VCaP (cell line): ENCODE measurements at regions not wholly inside any gene's neighbourhood (a gene's known extent, or its start where the extent isn't known, plus 50 kb on each side); places are given as distances from the start of the nearest gene placed in this dataset.

Experiments
- H3K27ac ChIP-seq: fragments of 450-650 bp; 2 replicates; pipeline ENCODE4 v1.5.1; 2017
- TF ChIP-seq, protein P1 (sequence below): fragments of 450-650 bp; conservative IDR thresholded peaks from 2 replicates; pipeline ENCODE4 v1.5.1; 2017; ENCODE audit warnings: mild to moderate bottlenecking, moderate library complexity

DNA sequence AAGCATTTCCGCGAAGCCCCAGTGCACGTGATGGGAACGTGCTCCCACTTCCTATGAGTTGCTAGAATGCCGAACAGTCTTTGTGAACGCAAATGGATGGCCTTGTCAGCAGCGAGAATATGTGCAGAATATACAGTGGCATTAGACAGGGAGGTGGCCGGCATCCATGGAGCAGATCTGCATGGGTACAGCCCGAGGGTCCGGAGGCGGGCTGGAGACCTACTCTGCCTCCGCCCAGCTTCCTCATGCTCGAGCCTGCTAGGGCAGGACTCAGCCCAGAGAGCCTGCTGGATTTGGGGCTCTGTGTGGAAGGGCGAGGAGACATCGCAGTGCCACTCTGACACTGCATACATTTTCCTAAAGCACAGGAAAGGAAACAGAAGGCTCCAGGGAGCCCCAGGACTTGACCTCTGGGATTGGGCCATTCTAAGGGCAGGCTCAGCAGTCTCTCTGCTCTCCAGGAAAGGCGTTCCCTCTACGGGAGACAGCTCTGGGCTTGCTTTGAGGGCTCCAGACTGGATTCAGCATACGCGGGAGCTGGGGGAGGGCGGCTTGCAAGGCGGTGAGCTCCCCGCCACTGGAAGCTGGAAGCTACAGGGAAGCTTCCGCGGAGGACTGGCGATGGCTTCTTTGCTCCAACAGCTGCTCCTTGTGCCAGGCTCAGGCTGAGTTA, 55.9 kb upstream of the UQCRFS1 start:
- H3K27ac ChIP-seq, result no peak overlapping the region
- TF ChIP-seq, protein P1, sequence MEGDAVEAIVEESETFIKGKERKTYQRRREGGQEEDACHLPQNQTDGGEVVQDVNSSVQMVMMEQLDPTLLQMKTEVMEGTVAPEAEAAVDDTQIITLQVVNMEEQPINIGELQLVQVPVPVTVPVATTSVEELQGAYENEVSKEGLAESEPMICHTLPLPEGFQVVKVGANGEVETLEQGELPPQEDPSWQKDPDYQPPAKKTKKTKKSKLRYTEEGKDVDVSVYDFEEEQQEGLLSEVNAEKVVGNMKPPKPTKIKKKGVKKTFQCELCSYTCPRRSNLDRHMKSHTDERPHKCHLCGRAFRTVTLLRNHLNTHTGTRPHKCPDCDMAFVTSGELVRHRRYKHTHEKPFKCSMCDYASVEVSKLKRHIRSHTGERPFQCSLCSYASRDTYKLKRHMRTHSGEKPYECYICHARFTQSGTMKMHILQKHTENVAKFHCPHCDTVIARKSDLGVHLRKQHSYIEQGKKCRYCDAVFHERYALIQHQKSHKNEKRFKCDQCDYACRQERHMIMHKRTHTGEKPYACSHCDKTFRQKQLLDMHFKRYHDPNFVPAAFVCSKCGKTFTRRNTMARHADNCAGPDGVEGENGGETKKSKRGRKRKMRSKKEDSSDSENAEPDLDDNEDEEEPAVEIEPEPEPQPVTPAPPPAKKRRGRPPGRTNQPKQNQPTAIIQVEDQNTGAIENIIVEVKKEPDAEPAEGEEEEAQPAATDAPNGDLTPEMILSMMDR, result no peak

DNA sequence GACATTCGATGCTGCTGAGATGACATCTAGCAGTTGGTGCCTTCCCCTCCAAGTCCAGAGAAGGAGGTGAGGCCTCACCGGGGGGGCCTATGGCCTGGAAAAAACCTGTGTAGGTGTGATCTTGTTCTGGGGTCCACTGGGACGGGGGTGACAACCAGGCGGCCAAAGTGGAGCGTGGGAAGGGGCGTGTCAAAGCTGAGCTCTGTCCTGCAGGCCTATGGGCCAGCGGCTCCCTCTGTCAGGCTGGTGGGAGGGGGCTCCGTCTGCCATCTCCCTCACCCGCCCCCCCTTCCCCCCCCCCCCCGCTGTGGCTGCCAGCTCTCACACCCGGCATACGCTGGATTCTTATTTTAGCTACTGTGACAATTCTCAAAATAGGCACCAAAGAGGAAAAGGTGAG, 56.7 kb upstream of the UQCRFS1 start:
- H3K27ac ChIP-seq, result no peak overlapping the region
- TF ChIP-seq, protein P1, result no peak

DNA sequence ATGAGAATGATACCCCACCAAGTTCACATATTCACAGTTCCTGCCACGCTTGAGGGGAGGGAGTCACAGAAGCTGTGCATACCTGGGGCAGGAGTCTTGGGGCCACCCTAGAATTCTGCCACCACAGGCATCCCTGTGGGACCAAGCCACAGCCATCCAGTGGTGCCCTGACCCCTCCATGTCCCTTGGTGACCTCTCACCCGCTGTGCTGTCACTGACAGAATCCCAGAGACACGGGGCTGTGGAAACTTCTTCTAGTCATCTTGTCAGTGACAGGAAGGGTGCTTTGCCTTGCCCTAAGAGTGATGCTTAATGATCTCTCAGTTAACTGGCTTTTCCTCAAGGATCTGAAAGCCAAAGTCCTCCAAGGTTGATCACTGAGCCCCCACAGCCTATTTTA, 58.4 kb upstream of the UQCRFS1 start:
- TF ChIP-seq, protein P1, result no peak
- no peak overlapping the region for H3K27ac ChIP-seq

DNA sequence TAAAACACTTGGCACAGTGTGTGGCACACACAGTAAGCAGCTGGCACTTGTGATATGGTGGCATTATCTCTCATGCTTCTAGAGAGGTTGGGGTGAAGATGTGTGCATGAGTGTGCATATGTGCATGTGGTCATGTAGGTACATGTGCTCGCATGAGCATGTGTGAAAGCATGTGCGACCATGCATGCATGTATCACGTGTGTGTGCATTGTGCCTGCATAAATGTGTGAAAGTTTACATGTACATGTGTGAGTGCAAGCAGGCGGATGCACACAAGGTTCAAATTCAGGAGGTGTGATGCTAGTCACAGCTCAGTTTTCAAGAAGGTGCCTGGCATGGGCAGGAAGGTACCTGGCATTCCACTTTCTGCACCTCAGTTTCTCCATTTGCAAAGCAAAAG, 59.0 kb upstream of the UQCRFS1 start:
- TF ChIP-seq, protein P1, result no peak
- H3K27ac ChIP-seq, result no peak overlapping the region

DNA sequence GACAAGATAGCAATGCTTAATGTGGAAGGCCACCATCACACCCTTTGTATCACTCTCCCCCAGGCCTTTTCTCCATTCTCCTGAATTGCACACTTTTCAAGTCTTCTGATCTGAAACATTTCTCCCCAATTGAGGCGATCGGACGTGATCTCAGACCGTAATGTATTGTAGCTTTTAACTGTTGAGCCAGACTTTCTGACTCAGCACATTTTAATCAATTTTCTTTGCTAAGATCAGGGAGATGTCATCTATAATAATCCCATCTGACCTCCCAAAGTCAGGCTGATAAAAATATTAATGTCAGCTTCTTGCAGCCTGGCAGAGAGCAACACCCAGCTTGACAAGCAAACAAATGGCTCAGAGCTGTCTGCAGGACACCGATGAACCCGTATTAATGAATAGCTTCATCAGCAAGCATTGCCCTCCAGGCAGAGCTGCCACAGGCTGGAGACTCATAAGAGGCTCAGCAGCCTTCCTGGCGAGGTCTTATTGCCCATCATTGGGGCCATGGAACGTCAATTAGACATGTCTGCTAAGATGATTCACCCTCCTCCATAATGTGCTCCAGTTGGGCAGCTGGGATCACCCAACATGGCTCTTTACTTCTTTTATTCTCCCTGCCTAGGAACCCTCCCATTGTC, 60.2 kb upstream of the UQCRFS1 start:
- TF ChIP-seq, protein P1, result no peak
- H3K27ac ChIP-seq, result no peak overlapping the region

DNA sequence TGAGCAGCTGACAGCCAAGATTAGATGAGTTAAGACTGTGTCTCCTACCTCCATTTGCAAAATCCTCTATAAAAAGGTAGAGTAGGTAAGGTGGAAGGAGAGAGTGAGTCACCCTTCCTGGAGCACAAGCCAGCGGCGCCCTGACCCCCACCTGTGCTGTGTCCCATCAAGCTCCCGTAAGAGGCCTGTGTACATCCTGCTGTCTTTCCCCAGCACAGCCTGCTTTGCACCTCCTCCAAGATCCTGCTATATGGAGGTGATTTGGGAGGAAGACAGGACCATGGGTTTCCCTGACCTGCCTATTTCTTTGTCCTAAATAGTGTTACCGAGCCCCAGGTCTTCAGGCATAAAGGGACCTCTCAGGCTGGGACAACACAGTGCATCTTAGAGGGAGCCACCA, 62.3 kb upstream of the UQCRFS1 start:
- no peak overlapping the region for H3K27ac ChIP-seq
- TF ChIP-seq, protein P1, result no peak

DNA sequence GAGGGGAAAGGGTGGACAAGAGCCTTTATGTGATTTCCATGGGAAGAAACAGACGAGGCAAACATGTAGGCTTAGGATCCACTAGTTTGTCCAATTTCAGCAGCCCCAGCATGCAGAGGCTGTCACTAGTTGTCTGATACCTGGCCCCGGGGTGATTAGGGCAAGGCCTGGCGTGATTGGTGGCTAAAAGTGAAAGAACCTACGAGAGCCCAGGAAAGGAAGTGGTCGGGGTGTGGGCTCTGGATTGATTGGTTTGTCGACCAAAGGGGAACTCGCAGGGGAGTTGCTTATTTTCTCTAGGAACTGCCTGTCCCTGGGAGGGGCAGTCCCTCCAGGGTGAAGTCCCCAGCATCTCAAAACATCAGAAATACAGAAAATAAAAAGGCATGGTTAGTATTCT, 64.2 kb upstream of the UQCRFS1 start:
- TF ChIP-seq, protein P1, result no peak
- no peak overlapping the region for H3K27ac ChIP-seq
